ENCODE measurements at regions not wholly inside any gene's neighbourhood (a gene's known extent, or its start where the extent isn't known, plus 50 kb on each side); places are given as distances from the start of the nearest gene placed in this dataset.

DNA sequence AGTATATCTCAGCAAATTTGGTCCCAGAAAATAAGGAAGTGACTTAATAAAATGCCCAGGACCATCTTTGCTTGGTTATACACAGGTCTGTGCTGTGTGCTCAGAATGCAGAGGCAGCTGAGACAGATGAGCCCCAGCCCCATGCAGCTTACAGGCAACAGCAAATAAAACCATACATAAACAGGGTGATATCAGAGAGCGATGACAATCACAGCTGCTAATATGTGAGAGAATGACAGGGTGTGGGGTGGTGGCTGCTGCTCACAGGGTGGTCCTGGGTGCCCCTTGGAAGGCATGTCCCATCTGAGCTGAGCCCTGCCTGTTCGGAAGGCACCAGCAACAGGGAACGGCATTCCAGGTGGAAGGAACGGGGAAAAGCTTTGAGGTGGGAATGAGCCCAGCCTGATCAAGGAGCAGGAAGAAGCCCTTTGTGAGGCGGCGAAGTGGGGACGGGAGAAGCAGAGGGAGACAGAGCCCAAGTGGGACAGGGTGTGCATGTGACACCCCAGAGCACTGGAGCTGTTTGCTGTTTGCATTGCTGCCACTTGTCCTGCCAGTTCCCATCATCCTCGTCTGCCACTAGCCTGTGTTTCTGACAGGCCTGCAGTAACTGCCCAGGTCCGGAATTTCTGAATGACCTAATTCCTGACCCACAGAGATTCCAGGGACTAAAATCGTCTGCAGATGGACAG lies 150.5 kb downstream of the KATNIP start:
- Histone ChIP-seq H3F3A (ENCODE audit: insufficient read depth, low read depth) (no peaks in the 10 kb centered on the region), H3K27me3 (ENCODE audit: insufficient read depth, low read depth) (no peaks in the 10 kb centered on the region), H3K4me1 (replicated peaks; ENCODE audit: insufficient read depth) (no peaks in the 10 kb centered on the region), H3K9me2 (ENCODE audit: insufficient read depth) (no peaks in the 10 kb centered on the region), H3K4me2 (no peak overlapping the region), H3K79me2 (ENCODE audit: low read depth) (no peaks in the 10 kb centered on the region), H4K20me1 (ENCODE audit: insufficient read depth) (no peaks in the 10 kb centered on the region), H3K4me3 (no peak overlapping the region), H3K27ac (no peak overlapping the region), H3K36me3 (ENCODE audit: low read depth) (no peaks in the 10 kb centered on the region), H2AFZ (no peak overlapping the region), H3K9me3 (ENCODE audit: insufficient read depth, low read depth) (no peaks in the 10 kb centered on the region)
- CTCF ChIA-PET, result no interaction called here
- no TSS peak for BruUV-seq (replicated peaks)
- no peak for TF ChIP-seq EZH2 (IDR thresholded peaks at IDR 0.05; ENCODE audit: low read depth)
- TF ChIP-seq, protein P1, sequence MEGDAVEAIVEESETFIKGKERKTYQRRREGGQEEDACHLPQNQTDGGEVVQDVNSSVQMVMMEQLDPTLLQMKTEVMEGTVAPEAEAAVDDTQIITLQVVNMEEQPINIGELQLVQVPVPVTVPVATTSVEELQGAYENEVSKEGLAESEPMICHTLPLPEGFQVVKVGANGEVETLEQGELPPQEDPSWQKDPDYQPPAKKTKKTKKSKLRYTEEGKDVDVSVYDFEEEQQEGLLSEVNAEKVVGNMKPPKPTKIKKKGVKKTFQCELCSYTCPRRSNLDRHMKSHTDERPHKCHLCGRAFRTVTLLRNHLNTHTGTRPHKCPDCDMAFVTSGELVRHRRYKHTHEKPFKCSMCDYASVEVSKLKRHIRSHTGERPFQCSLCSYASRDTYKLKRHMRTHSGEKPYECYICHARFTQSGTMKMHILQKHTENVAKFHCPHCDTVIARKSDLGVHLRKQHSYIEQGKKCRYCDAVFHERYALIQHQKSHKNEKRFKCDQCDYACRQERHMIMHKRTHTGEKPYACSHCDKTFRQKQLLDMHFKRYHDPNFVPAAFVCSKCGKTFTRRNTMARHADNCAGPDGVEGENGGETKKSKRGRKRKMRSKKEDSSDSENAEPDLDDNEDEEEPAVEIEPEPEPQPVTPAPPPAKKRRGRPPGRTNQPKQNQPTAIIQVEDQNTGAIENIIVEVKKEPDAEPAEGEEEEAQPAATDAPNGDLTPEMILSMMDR (conservative IDR thresholded peaks at IDR 0.05), result no peak
- intact Hi-C loops (cut with micrococcal nuclease; ENCODE audit: unreplicated experiment), result no loop called here
- POLR2A ChIA-PET (ENCODE audit: unreplicated experiment), result no interaction called here
- DNase-seq, result no peak

DNA sequence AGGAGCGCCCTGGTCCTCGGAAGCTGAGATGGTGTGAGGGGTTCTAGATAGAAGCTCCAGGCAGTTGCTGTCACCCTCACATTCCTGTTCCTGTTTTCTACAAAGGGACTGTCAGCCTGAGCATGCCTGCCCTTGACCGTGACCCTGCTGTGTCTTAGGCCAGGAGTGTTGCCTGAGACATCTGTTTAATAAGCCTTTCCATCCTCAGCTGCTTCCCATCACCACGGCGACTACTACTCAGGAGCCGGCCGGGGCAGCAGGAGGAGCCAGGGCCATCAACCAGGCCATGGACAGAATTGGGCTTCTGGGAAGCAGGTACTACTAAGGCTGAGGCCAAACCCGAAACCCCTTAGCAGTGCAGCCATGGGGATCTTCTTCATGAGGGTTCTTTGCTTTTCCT lies 151.4 kb downstream of the KATNIP start:
- Histone ChIP-seq H3K4me2 (no peak overlapping the region), H3K9me2 (ENCODE audit: insufficient read depth) (no peaks in the 10 kb centered on the region), H3K27ac (no peak overlapping the region), H3F3A (ENCODE audit: insufficient read depth, low read depth) (no peaks in the 10 kb centered on the region), H3K79me2 (ENCODE audit: low read depth) (no peaks in the 10 kb centered on the region), H3K4me3 (no peak overlapping the region), H3K9me3 (ENCODE audit: insufficient read depth, low read depth) (no peaks in the 10 kb centered on the region), H3K36me3 (ENCODE audit: low read depth) (no peaks in the 10 kb centered on the region), H2AFZ (no peak overlapping the region), H3K4me1 (replicated peaks; ENCODE audit: insufficient read depth) (no peaks in the 10 kb centered on the region), H3K27me3 (ENCODE audit: insufficient read depth, low read depth) (no peaks in the 10 kb centered on the region), H4K20me1 (ENCODE audit: insufficient read depth) (no peaks in the 10 kb centered on the region)
- intact Hi-C loops (cut with micrococcal nuclease; ENCODE audit: unreplicated experiment), result no loop called here
- no peak for DNase-seq
- BruUV-seq (replicated peaks), result no TSS peak
- ChIA-PET CTCF (no interaction called here), POLR2A (ENCODE audit: unreplicated experiment) (no interaction called here)
- TF ChIP-seq, protein P1 (conservative IDR thresholded peaks at IDR 0.05), result no peak

DNA sequence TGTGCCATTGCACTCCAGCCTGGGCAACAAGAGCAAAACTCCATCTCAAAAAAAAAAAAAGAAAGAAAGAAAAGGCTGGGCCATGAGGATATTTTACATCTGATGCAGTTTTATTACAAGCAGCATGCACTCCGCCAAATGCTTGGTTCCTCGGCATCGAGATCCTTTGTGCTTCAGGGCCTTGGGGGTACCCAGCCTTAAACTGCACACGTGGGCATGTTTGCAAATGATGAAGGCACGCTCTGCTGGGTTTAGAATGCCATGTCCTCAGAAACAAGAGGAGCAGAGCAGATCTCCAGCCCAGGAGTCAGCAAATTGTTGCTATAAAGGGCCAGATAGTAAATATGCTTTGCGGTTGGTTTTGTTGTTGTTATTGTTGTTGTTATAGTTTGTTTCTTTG lies 153.2 kb downstream of the KATNIP start:
- H3K9me3 ChIP-seq (ENCODE audit: insufficient read depth, low read depth), result no peaks in the 10 kb centered on the region
- H3K79me2 ChIP-seq (ENCODE audit: low read depth), result no peaks in the 10 kb centered on the region
- no peaks in the 10 kb centered on the region for H3K27me3 ChIP-seq (ENCODE audit: insufficient read depth, low read depth)
- no peak for DNase-seq
- H3K4me1 ChIP-seq (replicated peaks; ENCODE audit: insufficient read depth), result no peaks in the 10 kb centered on the region
- ChIA-PET POLR2A (ENCODE audit: unreplicated experiment) (interaction anchor here (0.7 kb wide), 1 partner anchor 234 kb away, joined by 4 read pairs; no protein-coding TSS in a partner anchor), CTCF (no interaction called here)
- TF ChIP-seq EZH2 (IDR thresholded peaks at IDR 0.05; ENCODE audit: low read depth), result no peak
- intact Hi-C loops (cut with micrococcal nuclease; ENCODE audit: unreplicated experiment), result no loop called here
- no peak overlapping the region for H3K4me2 ChIP-seq
- no peaks in the 10 kb centered on the region for H3F3A ChIP-seq (ENCODE audit: insufficient read depth, low read depth)
- no peak overlapping the region for H3K4me3 ChIP-seq
- no peaks in the 10 kb centered on the region for H4K20me1 ChIP-seq (ENCODE audit: insufficient read depth)
- no TSS peak for BruUV-seq (replicated peaks)
- no peak overlapping the region for H2AFZ ChIP-seq
- H3K27ac ChIP-seq, result no peak overlapping the region
- no peaks in the 10 kb centered on the region for H3K9me2 ChIP-seq (ENCODE audit: insufficient read depth)
- no peaks in the 10 kb centered on the region for H3K36me3 ChIP-seq (ENCODE audit: low read depth)

DNA sequence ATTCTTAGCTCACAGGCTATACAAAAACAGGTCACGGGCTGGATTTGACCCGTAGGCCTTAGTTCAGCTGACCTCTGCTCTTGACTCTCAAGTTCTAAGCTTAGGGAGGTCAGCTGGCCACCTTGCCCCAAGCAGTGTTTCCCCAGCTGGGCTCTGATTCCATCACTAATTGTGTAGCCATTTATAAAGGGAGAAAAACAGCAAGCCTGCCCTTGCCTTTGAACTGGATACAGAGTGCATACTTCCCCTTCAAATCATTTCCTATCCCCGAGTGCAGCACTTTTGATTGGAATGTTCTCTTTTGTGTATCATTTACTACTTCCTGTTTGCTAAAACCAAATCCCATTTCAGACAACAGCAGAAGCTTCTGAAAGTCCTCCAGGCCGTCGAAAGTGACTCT lies 153.6 kb downstream of the KATNIP start:
- H4K20me1 ChIP-seq (ENCODE audit: insufficient read depth), result no peaks in the 10 kb centered on the region
- intact Hi-C loops (cut with micrococcal nuclease; ENCODE audit: unreplicated experiment), result no loop called here
- H3K9me2 ChIP-seq (ENCODE audit: insufficient read depth), result no peaks in the 10 kb centered on the region
- no peaks in the 10 kb centered on the region for H3K79me2 ChIP-seq (ENCODE audit: low read depth)
- H3K4me2 ChIP-seq, result no peak overlapping the region
- no peaks in the 10 kb centered on the region for H3K27me3 ChIP-seq (ENCODE audit: insufficient read depth, low read depth)
- BruUV-seq (replicated peaks), result no TSS peak
- no peak overlapping the region for H3K4me3 ChIP-seq
- no peaks in the 10 kb centered on the region for H3K9me3 ChIP-seq (ENCODE audit: insufficient read depth, low read depth)
- ChIA-PET CTCF (no interaction called here), POLR2A (ENCODE audit: unreplicated experiment) (interaction anchor here (0.7 kb wide), 1 partner anchor 234 kb away, joined by 4 read pairs; no protein-coding TSS in a partner anchor)
- no peak for TF ChIP-seq EZH2 (IDR thresholded peaks at IDR 0.05; ENCODE audit: low read depth)
- TF ChIP-seq, protein P1 (conservative IDR thresholded peaks at IDR 0.05), result no peak
- no peak for DNase-seq
- no peaks in the 10 kb centered on the region for H3K36me3 ChIP-seq (ENCODE audit: low read depth)
- no peak overlapping the region for H2AFZ ChIP-seq
- no peak overlapping the region for H3K27ac ChIP-seq
- no peaks in the 10 kb centered on the region for H3K4me1 ChIP-seq (replicated peaks; ENCODE audit: insufficient read depth)
- no peaks in the 10 kb centered on the region for H3F3A ChIP-seq (ENCODE audit: insufficient read depth, low read depth)

Measured in PC-9 (cell line).